ENCODE measurements at regions not wholly inside any gene's neighbourhood (a gene's known extent, or its start where the extent isn't known, plus 50 kb on each side); places are given as distances from the start of the nearest gene placed in this dataset.
"Not testable (repeated sequence)": the region's sequence is repeated elsewhere in the genome, so short reads cannot be mapped to it uniquely, and the experiment has no call there.

DNA sequence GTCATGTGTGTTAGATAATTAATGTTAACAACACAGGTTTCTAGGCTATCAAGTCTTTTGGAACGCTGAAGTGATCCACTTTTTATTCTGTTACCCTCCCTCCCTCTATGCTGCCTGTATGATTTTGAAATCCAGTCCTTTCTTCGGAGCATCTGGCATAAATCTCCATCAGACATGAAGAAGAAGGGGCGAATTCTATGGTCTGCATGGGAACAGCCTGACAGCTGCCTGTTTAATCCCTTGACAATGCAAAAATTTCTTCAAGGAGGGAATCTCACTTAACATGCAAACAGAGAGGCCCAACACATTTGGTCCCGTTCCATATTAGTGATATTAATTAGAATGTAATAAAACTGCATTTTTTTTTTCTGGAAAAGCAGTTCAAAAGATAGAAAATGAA is 145.2 kb downstream of the VGLL3 start:
- TF ChIP-seq, protein P1, sequence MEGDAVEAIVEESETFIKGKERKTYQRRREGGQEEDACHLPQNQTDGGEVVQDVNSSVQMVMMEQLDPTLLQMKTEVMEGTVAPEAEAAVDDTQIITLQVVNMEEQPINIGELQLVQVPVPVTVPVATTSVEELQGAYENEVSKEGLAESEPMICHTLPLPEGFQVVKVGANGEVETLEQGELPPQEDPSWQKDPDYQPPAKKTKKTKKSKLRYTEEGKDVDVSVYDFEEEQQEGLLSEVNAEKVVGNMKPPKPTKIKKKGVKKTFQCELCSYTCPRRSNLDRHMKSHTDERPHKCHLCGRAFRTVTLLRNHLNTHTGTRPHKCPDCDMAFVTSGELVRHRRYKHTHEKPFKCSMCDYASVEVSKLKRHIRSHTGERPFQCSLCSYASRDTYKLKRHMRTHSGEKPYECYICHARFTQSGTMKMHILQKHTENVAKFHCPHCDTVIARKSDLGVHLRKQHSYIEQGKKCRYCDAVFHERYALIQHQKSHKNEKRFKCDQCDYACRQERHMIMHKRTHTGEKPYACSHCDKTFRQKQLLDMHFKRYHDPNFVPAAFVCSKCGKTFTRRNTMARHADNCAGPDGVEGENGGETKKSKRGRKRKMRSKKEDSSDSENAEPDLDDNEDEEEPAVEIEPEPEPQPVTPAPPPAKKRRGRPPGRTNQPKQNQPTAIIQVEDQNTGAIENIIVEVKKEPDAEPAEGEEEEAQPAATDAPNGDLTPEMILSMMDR (conservative IDR thresholded peaks at IDR 0.05), result no peak
- H3K27ac ChIP-seq, result no peak overlapping the region

DNA sequence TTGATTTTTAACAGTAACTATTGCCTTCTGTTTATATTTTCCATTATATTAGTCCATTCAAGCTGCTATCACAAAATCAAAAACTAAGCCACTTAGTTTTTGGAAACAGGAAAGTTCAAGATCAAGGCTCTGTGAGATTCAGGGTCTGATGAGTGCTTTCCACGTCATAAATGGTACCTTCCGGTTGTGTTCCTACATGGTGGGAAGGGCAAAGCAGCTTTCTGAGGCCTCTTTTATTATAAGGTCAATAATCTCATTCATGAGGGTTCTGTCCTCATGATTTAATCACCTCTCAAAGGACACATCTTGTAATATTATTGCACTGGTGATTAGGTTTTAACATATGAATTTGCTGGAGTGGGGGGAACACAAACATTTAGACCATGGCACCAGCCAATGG is 152.0 kb downstream of the VGLL3 start:
- TF ChIP-seq, protein P1 (conservative IDR thresholded peaks at IDR 0.05), result no peak
- H3K27ac ChIP-seq, result no peak overlapping the region

DNA sequence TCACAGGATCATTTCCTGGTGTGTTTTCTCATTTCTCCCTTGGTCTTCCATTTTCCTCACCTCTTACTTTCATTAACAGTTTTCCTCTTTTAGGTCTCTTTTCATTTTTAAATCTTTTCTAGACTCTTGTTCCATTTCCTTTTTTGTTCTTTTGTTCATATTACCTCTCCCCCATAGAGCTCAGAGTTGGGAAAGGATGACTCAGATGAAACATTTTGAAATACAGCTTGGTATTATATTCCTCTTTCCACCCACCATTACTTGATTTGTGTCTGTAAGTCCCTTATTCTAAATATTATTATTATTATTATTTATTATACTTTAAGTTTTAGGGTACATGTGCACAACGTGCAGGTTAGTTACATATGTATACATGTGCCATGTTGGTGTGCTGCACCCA is 153.1 kb downstream of the VGLL3 start:
- no peak overlapping the region for H3K27ac ChIP-seq

DNA sequence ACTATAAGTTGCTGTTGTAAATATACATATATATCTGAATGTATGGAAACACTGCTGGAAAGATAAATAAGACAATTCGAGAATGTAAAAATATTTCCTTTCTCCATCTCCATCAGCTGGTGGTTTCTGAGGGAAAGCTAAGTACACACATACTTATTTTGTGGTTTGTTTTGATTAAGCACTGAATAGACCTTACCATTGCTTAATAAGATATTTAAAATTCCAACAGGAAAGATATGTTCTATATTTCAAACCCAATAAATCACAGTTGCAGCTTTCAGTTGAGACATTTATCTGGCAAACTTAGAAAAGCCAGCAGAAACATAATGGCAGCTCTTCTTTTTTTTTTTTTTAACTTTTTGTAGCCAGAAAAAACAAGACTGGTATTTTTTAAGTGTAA is 160.4 kb downstream of the VGLL3 start:
- TF ChIP-seq, protein P1 (conservative IDR thresholded peaks at IDR 0.05), result no peak
- H3K27ac ChIP-seq, result no peak overlapping the region

More for the DNA sequence above, 153.1 kb downstream of the VGLL3 start:
- TF ChIP-seq, protein P1 (conservative IDR thresholded peaks at IDR 0.05), result no peak

DNA sequence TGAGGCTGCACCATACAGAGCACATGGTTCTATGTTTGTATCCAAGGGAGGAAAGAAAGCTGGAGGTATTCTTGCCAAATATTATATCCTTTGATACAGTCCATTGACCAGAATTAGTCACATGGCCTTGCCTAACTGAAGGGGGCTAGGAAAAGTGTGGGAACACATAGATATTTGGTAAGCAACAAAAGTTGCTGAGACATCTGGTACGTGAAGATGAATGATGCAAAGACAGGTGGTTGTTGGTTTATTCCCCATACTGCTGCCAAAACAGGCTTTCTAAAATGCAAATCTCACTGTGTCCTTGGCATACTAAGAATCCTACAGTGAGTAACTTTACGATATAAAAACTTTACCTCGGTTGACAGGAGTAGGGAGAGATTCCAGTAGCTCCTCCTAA is 162.2 kb downstream of the VGLL3 start:
- no peak overlapping the region for H3K27ac ChIP-seq
- TF ChIP-seq, protein P1 (conservative IDR thresholded peaks at IDR 0.05), result no peak

DNA sequence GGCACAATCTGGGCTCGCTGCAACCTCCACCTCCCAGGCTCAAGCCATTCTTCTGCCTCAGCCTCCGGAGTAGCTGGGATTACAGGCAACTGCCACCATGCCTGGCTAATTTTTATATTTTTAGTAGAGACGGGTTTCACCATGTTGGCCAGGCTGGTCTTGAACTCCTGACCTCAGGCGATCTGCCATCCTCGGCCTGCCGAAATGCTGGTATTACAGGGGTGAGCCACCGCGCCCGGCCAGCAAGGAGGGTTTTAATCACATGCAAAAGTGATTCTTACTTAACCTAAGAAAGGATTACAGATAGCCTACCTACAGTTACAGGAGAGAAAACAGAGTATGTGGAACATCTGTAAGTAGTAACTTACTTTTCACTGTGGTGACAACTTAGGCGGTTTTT is 163.4 kb downstream of the VGLL3 start:
- not testable (repeated sequence) for H3K27ac ChIP-seq

DNA sequence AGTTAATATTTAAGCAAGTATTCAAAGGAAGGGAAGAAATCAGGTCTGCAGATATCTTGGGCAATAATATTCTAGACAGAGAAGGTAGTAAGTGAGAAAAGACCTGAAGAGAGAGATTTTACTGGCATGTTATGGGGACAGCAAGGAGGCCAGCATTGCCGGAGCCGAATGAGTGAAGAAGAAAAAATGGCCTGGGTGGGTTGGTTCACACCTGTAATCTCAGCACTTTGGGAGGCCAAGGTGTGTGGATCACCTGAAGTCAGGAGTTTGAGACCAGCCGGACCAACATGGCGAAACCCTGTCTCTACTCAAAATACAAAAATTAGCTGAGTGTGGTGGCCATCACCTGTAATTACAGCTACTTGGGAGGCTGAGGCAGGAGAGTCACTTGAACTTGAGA is 164.7 kb downstream of the VGLL3 start:
- TF ChIP-seq, protein P1 (conservative IDR thresholded peaks at IDR 0.05), result no peak
- no peak overlapping the region for H3K27ac ChIP-seq

DNA sequence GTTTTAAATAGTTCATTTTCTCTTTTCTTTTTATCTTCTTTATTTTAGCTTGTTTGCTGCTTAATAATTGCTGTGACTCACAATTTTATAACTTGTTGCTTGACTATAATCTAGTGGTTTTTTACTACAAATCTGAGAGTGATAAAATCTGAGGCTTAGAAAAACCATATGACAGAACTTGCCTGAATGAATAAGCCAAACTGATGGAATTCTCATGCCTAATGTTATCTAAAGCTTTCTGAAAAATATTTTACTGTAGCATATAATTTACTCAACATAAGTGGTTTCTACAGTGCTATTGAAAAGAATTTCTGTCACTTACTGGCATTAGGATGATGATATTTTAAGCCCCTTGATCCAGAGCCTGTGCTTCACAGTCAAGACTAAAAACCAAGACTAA is 175.1 kb downstream of the VGLL3 start:
- no peak overlapping the region for H3K27ac ChIP-seq

More for the DNA sequence above, 175.1 kb downstream of the VGLL3 start:
- TF ChIP-seq, protein P1 (conservative IDR thresholded peaks at IDR 0.05), result no peak
